ENCODE measurements at regions not wholly inside any gene's neighbourhood (a gene's known extent, or its start where the extent isn't known, plus 50 kb on each side); places are given as distances from the start of the nearest gene placed in this dataset.

DNA sequence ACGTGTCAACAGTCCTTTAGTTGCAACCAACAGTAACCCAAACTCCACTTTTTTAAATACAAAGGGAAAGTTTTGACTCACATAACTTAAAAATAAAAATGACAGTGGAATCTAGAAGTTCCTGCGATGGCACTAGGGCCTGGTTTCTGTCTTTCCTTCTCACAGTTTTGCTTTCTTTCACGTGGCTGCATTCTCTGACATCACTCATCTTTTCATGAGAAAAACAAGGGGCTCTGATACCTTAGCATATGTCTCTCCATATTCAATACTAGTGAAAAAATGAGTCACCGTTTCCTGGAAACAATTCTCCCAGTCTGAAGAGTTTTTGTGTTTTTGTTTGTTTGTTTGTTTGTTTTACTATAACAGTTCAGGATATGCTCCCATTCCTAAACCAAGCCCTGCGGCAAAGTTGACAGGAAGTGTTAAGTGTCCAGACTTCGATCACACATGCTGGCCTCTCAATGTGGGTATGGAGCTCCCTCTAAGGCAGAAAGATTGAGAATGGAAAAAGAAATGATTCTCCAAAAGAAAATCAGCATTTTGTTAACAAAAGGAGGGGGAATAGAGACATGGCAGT lies 483.3 kb downstream of the TTLL7 start:
- Histone ChIP-seq H3K27ac (ENCODE audit: low read depth, low read length) (no peak overlapping the region), H3K36me3 (ENCODE audit: insufficient read depth, low read length) (no peaks in the 10 kb centered on the region), H3K4me1 (ENCODE audit: control insufficient read depth, insufficient read depth, low read length, unreplicated experiment) (peaks cover 7% of the 10 kb centered on the region), H2AFZ (ENCODE audit: low read length, unreplicated experiment) (no peak overlapping the region), H3K27me3 (ENCODE audit: insufficient read depth, low read length) (no peaks in the 10 kb centered on the region), H3K4me3 (ENCODE audit: low read depth, low read length) (no peak overlapping the region), H3K79me2 (ENCODE audit: control insufficient read depth, insufficient read depth, low read length, unreplicated experiment) (no peaks in the 10 kb centered on the region)

DNA sequence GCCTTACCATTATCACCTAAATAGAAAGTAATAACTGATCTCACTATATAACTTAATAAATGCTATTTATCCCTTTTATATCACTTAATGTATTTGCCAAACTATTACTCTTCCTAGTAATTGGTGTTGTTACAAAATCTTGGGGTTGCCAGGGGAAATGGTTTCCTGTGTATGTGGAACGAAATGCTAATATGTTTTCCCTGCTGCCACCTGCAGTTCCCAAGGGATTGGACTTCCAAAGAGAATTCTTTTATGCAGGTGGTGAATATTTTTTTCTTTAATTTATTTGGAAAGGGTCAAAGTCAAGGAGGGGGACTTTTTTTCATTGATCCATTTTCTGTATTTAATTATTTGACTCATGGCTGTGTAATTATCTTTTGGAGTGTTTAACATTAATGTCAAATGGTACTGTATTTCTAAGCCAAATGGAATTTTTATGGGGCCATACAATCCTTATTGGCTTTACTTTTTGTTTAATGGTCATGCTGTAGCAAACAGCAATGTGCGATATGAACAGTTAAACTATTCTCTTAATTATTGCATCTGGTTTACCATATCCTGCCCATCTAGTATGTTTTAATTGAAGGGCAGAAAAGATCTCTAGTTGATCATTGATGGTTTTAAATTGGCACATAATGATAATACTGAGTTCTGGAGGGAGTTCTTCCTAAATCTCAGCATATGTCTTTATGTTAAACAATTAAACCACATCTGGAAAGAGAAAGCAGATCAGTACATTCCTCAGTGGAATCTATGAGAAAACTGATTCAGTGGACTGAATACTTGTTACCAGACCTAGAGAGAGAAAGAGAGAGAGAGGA lies 486.3 kb downstream of the TTLL7 start:
- no peaks in the 10 kb centered on the region for H3K36me3 ChIP-seq (ENCODE audit: insufficient read depth, low read length)
- peaks cover 30% of the 10 kb centered on the region for H3K4me1 ChIP-seq (ENCODE audit: control insufficient read depth, insufficient read depth, low read length, unreplicated experiment)
- H3K27me3 ChIP-seq (ENCODE audit: insufficient read depth, low read length), result no peaks in the 10 kb centered on the region
- H3K79me2 ChIP-seq (ENCODE audit: control insufficient read depth, insufficient read depth, low read length, unreplicated experiment), result no peaks in the 10 kb centered on the region
- no peak overlapping the region for H3K27ac ChIP-seq (ENCODE audit: low read depth, low read length)
- H3K4me3 ChIP-seq (ENCODE audit: low read depth, low read length), result no peak overlapping the region
- no peak overlapping the region for H2AFZ ChIP-seq (ENCODE audit: low read length, unreplicated experiment)

DNA sequence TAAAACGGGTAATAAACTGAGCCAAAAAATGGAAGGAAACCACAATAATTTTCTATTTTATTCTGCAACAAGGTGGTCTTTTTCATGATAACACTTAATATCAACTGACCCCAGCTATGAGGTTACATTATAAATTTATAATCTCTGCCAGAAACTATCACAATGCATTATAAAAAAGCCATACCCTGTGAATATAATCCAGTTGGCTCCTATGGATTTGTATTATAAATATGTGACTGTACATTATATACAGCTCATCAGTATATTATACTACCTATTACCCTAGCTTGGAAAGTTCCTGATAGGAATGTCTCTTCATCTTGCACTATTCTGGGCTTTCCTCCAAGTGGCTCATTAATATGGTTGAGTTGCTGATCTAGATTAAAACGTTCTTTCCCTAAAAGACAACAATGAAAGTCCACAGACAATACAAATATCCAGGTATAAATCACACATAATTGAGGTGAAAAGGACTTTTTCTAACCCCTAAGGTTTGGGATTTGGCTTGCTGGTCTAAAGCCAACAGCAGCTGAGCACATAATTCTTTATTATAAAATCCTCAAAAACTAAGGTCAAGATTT lies 487.7 kb downstream of the TTLL7 start:
- peaks cover 30% of the 10 kb centered on the region for H3K4me1 ChIP-seq (ENCODE audit: control insufficient read depth, insufficient read depth, low read length, unreplicated experiment)
- H3K4me3 ChIP-seq (ENCODE audit: low read depth, low read length), result no peak overlapping the region
- no peaks in the 10 kb centered on the region for H3K79me2 ChIP-seq (ENCODE audit: control insufficient read depth, insufficient read depth, low read length, unreplicated experiment)
- H3K27ac ChIP-seq (ENCODE audit: low read depth, low read length), result no peak overlapping the region
- no peaks in the 10 kb centered on the region for H3K36me3 ChIP-seq (ENCODE audit: insufficient read depth, low read length)
- no peak overlapping the region for H2AFZ ChIP-seq (ENCODE audit: low read length, unreplicated experiment)
- H3K27me3 ChIP-seq (ENCODE audit: insufficient read depth, low read length), result no peaks in the 10 kb centered on the region

DNA sequence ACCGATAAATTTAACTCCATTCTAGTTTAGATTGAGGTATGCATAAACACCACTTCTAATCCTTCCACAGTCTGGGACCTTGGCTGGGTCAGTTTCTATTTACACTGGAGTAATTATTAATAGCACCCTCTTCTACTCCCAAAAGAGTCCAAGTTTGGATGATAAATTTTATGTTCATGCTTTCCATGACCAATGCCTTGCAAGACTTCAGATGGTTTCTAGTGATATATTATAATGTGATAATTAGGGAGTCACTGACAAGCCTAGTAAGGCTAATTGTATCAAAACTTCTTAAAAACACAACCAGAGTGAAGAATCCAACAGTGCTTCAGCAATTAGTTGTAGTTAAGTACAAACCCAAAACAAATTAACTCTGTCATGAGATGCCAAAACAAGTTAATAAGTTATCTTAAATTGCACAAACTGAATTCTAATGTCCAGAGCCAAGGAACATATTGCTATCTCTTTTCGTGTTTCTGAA lies 489.6 kb downstream of the TTLL7 start:
- no peaks in the 10 kb centered on the region for H3K36me3 ChIP-seq (ENCODE audit: insufficient read depth, low read length)
- no peak overlapping the region for H3K4me3 ChIP-seq (ENCODE audit: low read depth, low read length)
- H3K27ac ChIP-seq (ENCODE audit: low read depth, low read length), result peak overlapping the region; percentile 75
- H2AFZ ChIP-seq (ENCODE audit: low read length, unreplicated experiment), result peak overlapping the region; percentile 48
- H3K27me3 ChIP-seq (ENCODE audit: insufficient read depth, low read length), result no peaks in the 10 kb centered on the region
- H3K4me1 ChIP-seq (ENCODE audit: control insufficient read depth, insufficient read depth, low read length, unreplicated experiment), result peaks cover 30% of the 10 kb centered on the region
- no peaks in the 10 kb centered on the region for H3K79me2 ChIP-seq (ENCODE audit: control insufficient read depth, insufficient read depth, low read length, unreplicated experiment)

DNA sequence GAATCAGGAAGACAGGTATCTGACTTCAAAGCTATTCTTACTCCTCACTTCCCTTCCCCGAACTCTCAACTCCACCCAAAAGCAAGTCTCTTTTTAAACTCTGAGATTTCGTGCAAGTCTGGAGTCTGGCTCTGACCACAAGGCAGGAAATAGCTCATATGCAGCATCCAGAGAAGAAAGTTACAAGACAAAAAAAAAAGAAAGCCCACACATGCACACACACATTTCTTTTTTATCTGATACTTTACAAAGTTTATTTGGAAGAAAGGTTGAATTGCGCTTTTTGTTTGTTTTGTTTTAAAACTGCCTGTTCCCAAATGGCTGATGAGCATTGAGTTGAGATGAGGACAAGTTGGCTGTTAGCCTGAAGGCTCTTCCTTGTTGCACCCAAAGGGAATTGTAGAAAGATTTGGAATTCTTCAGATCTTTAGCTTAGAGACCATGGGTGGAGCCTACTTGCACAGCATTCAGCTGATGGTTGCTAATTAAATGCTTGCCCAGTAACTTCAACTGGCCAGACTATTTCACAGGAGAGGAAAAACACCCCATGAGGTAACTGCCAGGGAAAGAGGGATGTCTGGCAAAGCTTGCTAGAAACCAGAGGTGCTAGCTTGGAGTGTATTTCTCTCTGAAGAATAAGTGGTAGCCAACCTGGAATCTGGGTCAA lies 490.3 kb downstream of the TTLL7 start:
- peaks cover 30% of the 10 kb centered on the region for H3K4me1 ChIP-seq (ENCODE audit: control insufficient read depth, insufficient read depth, low read length, unreplicated experiment)
- no peaks in the 10 kb centered on the region for H3K79me2 ChIP-seq (ENCODE audit: control insufficient read depth, insufficient read depth, low read length, unreplicated experiment)
- H3K36me3 ChIP-seq (ENCODE audit: insufficient read depth, low read length), result no peaks in the 10 kb centered on the region
- H3K4me3 ChIP-seq (ENCODE audit: low read depth, low read length), result peak overlapping the region; percentile 41
- no peaks in the 10 kb centered on the region for H3K27me3 ChIP-seq (ENCODE audit: insufficient read depth, low read length)
- H3K27ac ChIP-seq (ENCODE audit: low read depth, low read length), result peak overlapping the region; percentile 75
- H2AFZ ChIP-seq (ENCODE audit: low read length, unreplicated experiment), result peak overlapping the region; percentile 71

DNA sequence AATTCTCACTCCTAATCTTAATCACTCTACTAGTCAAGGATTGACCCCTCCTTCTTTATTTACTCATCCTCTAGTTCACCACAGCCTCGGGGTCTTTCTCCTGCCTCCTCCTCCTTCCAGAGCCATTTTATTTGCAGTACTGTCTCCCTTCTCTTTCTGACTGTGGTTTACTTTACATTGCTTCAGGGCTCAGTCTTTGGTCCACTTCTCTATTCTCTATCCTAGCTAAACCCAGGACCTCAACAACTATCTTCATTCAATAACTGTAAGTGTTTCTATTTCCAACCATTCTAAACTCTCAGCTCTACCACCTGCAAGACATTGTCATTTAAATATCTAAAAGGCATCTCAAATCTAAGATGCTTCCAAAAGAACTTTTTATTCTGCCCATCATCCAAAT lies 493.8 kb downstream of the TTLL7 start:
- no peaks in the 10 kb centered on the region for H3K36me3 ChIP-seq (ENCODE audit: insufficient read depth, low read length)

DNA sequence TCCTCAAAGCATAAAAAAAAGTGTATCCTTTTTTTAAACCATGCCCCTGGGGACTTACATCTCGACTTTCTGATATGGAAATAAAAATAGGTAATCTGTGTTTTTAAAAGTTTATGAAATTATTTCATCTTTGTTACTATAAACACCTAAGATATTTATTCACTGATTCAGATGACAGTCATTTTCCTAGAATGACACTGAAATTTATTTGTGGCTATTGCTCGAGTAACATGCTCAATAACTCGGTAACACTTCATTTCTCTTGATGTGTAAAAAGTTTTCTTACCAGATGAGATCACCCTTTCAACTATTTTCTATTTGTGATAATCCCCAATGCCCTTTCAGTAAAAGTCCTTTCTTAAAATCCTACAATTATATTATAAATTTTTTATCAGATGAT lies 495.8 kb downstream of the TTLL7 start:
- H3K4me3 ChIP-seq (ENCODE audit: low read depth, low read length), result no peak overlapping the region
- H3K27ac ChIP-seq (ENCODE audit: low read depth, low read length), result no peak overlapping the region
- H3K4me1 ChIP-seq (ENCODE audit: control insufficient read depth, insufficient read depth, low read length, unreplicated experiment), result peaks cover 28% of the 10 kb centered on the region
- no peaks in the 10 kb centered on the region for H3K79me2 ChIP-seq (ENCODE audit: control insufficient read depth, insufficient read depth, low read length, unreplicated experiment)
- H2AFZ ChIP-seq (ENCODE audit: low read length, unreplicated experiment), result no peak overlapping the region
- H3K27me3 ChIP-seq (ENCODE audit: insufficient read depth, low read length), result no peaks in the 10 kb centered on the region
- no peaks in the 10 kb centered on the region for H3K36me3 ChIP-seq (ENCODE audit: insufficient read depth, low read length)

More for the DNA sequence above, 493.8 kb downstream of the TTLL7 start:
- Histone ChIP-seq H3K27me3 (ENCODE audit: insufficient read depth, low read length) (no peaks in the 10 kb centered on the region), H3K4me3 (ENCODE audit: low read depth, low read length) (no peak overlapping the region), H3K79me2 (ENCODE audit: control insufficient read depth, insufficient read depth, low read length, unreplicated experiment) (no peaks in the 10 kb centered on the region), H3K27ac (ENCODE audit: low read depth, low read length) (no peak overlapping the region), H3K4me1 (ENCODE audit: control insufficient read depth, insufficient read depth, low read length, unreplicated experiment) (peaks cover 42% of the 10 kb centered on the region), H2AFZ (ENCODE audit: low read length, unreplicated experiment) (no peak overlapping the region)

DNA sequence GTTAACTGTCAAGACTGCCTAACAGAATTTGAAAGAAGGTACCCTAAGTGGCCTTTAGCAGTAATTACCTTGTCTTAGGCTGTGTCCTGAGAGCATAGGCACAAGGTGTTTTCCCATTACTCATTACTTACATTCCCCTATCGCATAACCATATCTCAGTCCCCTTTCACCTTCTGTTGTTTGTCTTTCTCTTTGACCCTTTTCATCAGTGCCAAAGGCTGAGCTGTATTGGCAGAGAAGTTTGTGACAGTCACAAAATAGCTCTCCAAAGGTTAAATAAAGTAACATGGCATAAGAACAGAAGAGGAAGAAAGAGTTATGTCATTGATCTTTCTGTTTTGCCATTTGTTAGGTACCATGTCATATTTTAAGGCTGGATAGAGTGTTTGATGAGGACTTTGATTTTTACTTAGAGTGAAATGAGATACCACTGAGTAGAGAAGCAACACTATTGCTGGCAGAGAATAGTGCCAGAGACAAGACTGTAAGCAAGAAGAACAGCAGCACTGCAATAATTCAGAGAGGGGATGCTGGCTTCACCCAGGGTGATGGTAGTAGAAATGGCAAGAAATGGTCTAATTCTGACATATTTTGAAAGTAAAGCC lies 497.8 kb downstream of the TTLL7 start:
- Histone ChIP-seq H3K79me2 (ENCODE audit: control insufficient read depth, insufficient read depth, low read length, unreplicated experiment) (no peaks in the 10 kb centered on the region), H2AFZ (ENCODE audit: low read length, unreplicated experiment) (no peak overlapping the region), H3K4me1 (ENCODE audit: control insufficient read depth, insufficient read depth, low read length, unreplicated experiment) (peaks cover 18% of the 10 kb centered on the region), H3K27me3 (ENCODE audit: insufficient read depth, low read length) (no peaks in the 10 kb centered on the region), H3K27ac (ENCODE audit: low read depth, low read length) (no peak overlapping the region), H3K36me3 (ENCODE audit: insufficient read depth, low read length) (no peaks in the 10 kb centered on the region), H3K4me3 (ENCODE audit: low read depth, low read length) (no peak overlapping the region)

DNA sequence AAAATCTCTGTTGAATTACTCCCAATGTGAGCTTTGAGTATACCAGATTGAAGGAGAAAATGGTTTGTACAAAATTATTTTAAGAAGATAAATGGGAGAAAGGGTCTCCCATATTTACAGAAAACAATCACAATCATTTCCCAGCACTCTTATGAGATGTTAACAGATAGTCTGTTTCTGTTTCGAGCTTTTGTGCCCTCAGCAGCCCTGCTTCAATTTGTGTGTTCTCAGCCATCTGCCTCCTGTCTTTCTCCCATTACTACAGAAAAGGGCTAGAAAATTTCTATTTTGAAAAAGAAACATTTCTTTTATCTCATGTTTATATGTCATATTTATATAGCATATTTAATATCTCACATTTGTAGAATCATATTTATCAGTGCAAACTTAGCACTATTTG lies 498.4 kb downstream of the TTLL7 start:
- Histone ChIP-seq H3K27me3 (ENCODE audit: insufficient read depth, low read length) (no peaks in the 10 kb centered on the region), H3K27ac (ENCODE audit: low read depth, low read length) (no peak overlapping the region), H3K36me3 (ENCODE audit: insufficient read depth, low read length) (no peaks in the 10 kb centered on the region), H2AFZ (ENCODE audit: low read length, unreplicated experiment) (no peak overlapping the region), H3K4me1 (ENCODE audit: control insufficient read depth, insufficient read depth, low read length, unreplicated experiment) (peaks cover 18% of the 10 kb centered on the region), H3K4me3 (ENCODE audit: low read depth, low read length) (no peak overlapping the region), H3K79me2 (ENCODE audit: control insufficient read depth, insufficient read depth, low read length, unreplicated experiment) (no peaks in the 10 kb centered on the region)

DNA sequence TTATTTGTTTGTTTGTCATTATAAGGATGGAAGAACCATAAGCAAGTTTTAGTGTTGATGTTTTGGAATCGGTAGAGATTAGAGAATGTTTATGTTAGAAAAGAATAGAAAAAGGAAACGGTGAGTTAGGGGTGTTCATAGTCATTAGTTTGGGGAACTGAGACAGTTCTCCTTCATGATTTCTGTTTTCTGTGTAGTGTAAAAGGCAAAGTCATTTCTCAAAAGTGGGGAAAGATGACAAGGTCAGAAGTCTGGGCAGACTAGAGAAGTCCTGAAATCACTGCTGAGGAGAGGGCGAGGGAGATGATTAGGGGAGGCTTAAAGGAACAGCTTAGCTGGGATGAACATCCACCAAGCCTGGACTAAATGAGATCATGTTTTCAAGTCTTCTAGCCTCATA lies 498.9 kb downstream of the TTLL7 start:
- Histone ChIP-seq H3K79me2 (ENCODE audit: control insufficient read depth, insufficient read depth, low read length, unreplicated experiment) (no peaks in the 10 kb centered on the region), H3K4me3 (ENCODE audit: low read depth, low read length) (no peak overlapping the region), H3K27me3 (ENCODE audit: insufficient read depth, low read length) (no peaks in the 10 kb centered on the region), H3K27ac (ENCODE audit: low read depth, low read length) (no peak overlapping the region), H2AFZ (ENCODE audit: low read length, unreplicated experiment) (no peak overlapping the region), H3K36me3 (ENCODE audit: insufficient read depth, low read length) (no peaks in the 10 kb centered on the region), H3K4me1 (ENCODE audit: control insufficient read depth, insufficient read depth, low read length, unreplicated experiment) (peaks cover 18% of the 10 kb centered on the region)

Data from ACC112 (cell line).